GM12873 (cell line): ENCODE measurements at regions not wholly inside any gene's neighbourhood (a gene's known extent, or its start where the extent isn't known, plus 50 kb on each side); places are given as distances from the start of the nearest gene placed in this dataset.

ENCODE experiments used
- TF ChIP-seq, protein P1 (sequence below): IDR thresholded peaks from 2 replicates; pipeline ENCODE4 v1.5.1; 2012; ENCODE audit warnings: low read depth, mild to moderate bottlenecking, moderate library complexity, low read length, control low read depth; ENCODE audit not compliant: insufficient read depth; ENCODE audit errors: missing control alignments

DNA sequence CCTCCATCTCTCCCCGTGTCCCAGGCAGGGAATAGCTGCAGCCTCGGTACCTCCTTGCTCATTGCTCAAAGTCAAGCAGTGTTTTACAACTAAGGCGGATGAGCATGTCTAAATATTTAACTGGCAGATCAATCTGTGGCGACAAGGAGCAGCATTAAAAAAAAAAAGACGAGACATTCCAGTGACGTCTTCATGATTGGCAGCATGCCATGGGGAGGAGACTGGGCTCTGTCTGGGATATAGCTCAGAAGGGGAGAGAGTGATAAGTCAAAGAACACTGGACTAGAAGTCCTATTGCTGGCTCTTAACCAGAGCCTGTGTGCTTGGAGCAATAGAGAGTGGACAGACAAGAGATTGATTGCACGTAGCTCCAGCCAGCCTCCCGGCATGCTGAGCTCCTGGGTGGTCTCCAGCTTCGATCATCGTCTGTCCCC is 287.5 kb upstream of the PODXL start:
- TF ChIP-seq, protein P1, sequence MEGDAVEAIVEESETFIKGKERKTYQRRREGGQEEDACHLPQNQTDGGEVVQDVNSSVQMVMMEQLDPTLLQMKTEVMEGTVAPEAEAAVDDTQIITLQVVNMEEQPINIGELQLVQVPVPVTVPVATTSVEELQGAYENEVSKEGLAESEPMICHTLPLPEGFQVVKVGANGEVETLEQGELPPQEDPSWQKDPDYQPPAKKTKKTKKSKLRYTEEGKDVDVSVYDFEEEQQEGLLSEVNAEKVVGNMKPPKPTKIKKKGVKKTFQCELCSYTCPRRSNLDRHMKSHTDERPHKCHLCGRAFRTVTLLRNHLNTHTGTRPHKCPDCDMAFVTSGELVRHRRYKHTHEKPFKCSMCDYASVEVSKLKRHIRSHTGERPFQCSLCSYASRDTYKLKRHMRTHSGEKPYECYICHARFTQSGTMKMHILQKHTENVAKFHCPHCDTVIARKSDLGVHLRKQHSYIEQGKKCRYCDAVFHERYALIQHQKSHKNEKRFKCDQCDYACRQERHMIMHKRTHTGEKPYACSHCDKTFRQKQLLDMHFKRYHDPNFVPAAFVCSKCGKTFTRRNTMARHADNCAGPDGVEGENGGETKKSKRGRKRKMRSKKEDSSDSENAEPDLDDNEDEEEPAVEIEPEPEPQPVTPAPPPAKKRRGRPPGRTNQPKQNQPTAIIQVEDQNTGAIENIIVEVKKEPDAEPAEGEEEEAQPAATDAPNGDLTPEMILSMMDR, result no peak

DNA sequence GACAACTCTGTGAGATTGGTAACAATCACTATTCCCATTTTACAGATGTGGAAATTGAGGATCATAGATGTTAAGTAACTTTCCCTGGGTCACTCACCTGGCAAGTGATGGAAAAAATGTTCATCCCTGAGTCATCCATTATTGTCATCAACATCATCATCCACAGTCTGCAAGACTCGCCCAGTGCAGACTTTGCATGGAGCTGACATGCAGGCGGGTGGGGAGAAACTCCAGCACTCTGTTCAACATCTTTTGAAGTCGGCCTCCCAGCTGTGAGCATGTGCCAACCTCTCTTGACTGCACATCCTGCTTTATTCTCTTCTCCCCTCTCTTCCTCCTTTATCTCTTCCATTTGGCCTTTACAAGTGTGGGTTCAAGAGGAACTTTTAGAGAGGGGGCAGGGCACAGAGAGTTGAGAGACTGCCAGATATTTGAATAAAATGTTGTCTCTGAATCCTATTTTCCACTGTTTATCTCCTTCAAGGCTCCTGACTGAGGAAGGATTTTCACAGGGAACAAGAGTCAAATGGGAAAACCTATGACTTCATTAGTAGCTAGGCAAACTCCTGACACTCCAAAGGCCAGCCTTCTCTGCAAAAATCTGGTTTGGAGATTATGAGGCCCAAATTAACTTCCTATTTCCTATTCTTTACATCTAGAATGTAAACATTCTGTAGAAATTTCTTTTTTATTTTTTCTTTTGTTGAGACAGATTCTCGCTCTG is 283.7 kb upstream of the PODXL start:
- TF ChIP-seq, protein P1, result no peak

DNA sequence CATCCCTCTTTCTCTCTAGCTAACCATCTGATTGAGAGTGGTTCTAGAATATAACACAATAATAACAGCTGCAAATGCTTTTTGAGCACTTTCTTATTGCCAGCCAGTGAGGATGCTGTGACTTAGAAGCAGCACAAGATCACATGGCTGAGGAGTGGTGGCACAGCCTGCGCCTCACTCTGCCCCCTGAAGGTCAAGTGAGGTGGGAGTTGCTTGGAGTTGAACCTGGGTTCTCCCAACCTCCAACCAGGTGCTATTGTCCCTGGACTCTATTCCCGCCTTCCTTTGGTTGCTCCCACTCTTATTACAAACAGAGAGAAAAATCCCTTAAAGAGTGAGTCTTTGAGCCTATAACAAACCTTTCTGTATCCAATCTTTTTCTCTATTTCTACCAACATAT is 280.3 kb upstream of the PODXL start:
- TF ChIP-seq, protein P1, result peak; percentile 10

DNA sequence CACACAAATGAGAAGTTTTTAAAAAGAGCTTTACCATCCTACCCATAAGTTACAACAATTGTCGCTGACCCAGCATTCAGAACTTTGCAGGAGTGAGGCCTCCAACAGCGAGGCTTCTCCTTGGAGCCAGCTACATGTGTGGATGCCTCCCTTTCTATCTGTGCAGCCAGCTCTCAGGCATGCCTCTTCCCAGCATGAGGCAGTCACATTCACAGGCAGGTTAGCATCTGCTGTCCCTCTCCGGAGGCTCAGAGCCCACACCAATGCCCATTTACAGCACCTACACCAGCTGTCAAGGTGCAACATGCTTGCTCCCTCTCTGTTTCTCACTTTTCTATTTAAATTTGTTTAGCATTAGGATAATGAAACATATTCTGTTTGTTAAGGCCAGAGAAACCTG is 278.7 kb upstream of the PODXL start:
- TF ChIP-seq, protein P1, result no peak

DNA sequence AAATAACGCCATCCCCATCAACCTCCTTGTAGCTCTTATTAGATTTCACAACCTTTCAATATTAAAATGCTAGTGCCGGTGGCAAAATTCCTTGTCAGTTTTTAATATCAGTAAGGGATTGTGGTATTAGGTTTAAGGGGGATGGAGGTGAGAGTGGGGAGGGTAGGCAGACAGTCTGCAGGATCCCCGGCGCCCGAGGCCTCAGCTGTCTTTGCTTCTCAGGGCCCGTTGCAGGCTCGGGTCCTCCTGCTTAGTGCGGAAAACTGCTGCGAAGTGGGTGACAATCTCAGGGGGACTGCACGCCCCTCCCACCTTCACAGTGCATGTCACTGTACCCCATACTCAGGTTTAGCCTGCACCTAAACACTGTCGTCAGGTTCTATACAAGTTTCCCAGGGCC is 274.3 kb upstream of the PODXL start:
- TF ChIP-seq, protein P1, result no peak

DNA sequence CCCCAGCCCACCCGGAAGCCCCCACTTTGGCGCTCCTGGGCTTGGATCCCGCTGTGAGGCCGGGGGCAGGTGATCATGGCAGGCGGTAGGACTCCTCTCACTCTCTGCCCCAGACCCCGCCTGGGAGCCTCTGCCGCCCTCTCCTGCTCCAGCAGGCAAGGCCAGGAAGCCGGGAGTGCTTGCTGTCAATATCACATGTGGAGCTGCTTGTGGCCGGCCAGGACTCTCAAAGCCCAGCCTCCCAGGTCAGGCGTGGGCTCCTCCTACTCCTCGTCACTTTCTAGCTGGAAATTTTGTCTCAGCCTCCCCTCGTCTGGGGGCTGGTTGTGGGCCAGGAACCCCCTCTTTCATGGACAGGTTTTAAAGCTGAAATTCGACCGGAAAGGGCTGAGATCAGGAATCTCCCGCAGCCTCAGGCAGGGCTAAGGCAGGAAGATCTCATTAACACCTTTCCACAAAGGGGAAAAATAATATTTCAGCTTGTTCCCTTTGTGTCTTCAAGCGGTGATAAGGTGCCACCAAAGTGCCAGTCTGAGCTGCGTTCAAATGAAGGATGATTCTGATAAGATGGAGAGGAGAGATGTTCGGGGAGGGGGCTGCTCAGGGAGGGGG is 273.6 kb upstream of the PODXL start:
- TF ChIP-seq, protein P1, result no peak

DNA sequence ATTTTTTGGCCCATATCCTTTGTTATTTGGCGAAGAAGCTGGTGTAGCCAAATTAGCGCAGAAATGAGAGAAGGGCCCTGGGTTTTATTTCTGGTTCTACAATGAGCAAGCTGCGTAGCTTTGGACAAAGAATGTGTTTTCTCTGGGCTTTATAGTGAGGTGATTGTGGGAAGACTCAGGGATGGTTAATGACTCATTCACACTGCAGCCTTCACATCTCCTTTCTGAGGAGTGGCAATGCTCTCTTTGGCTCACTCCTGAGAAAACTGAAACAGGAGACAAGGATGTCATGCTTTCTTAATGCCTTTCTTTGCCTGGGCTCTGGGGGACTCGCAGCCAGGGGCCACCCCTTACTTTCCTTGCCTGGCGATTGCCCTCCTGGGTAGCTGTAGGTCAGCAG is 271.0 kb upstream of the PODXL start:
- TF ChIP-seq, protein P1, result no peak
